OCI-LY7 (cell line): ENCODE measurements at regions not wholly inside any gene's neighbourhood (a gene's known extent, or its start where the extent isn't known, plus 50 kb on each side); places are given as distances from the start of the nearest gene placed in this dataset.

Source experiments
- BruUV-seq: library from RNA; stranded (reverse); fragments of 400-500 nt; replicated peaks from 2 replicates; lab custom pipeline; 2021; lab: Mats Ljungman, UMichigan
- CTCF ChIA-PET: fragments of 300-600 bp; sonication (Branson Sonifier 250); formaldehyde crosslinking; loops from one replicate; lab custom pipeline; 2022; ENCODE audit warnings: antibody characterized with exemption; ENCODE audit not compliant: unreplicated experiment; lab: Charles Lee
- POLR2A ChIA-PET: fragments of 300-600 bp; sonication (Branson Sonifier 250); formaldehyde crosslinking; loops from one replicate; lab custom pipeline; 2022; ENCODE audit warnings: antibody characterized with exemption; lab: Charles Lee
- DNase-seq: peaks from one replicate; pipeline ENCODE4 v3.0.0-alpha.2; 2015; ENCODE audit warnings: low spot score
- H2AFZ ChIP-seq: fragments of 200-600 bp; sonication (generic), shearing (Covaris generic); 2 replicates; pipeline ENCODE4 v1.6.1; 2014; ENCODE audit warnings: mild to moderate bottlenecking, antibody characterized with exemption, low read length, moderate library complexity
- H3K27ac ChIP-seq: fragments of 200-600 bp; sonication (generic); 2 replicates; pipeline ENCODE4 v1.5.1; 2014; ENCODE audit warnings: mixed run types, low read depth, mild to moderate bottlenecking, moderate library complexity, low read length, inconsistent platforms; ENCODE audit not compliant: poor library complexity, severe bottlenecking
- H3K36me3 ChIP-seq: fragments of 200-600 bp; sonication (generic); 2 replicates; pipeline ENCODE4 v1.6.1; 2014; ENCODE audit warnings: mild to moderate bottlenecking, antibody characterized with exemption, low read length, moderate library complexity, mixed read lengths; ENCODE audit not compliant: insufficient read depth
- H3K4me1 ChIP-seq: fragments of 200-600 bp; sonication (generic); 2 replicates; pipeline ENCODE4 v1.5.1; 2014; ENCODE audit warnings: mild to moderate bottlenecking, low read length; ENCODE audit not compliant: insufficient read depth, poor library complexity, severe bottlenecking
- H3K4me2 ChIP-seq: fragments of 200-600 bp; sonication (generic); 2 replicates; pipeline ENCODE4 v1.6.1; 2014; ENCODE audit warnings: mild to moderate bottlenecking, low read length
- H3K4me3 ChIP-seq: fragments of 200-600 bp; sonication (generic); 2 replicates; pipeline ENCODE4 v1.5.1; 2014; ENCODE audit warnings: mild to moderate bottlenecking, low read depth, low read length; ENCODE audit not compliant: poor library complexity, severe bottlenecking
- H3K79me2 ChIP-seq: fragments of 200-600 bp; sonication (generic); 2 replicates; pipeline ENCODE4 v1.6.1; 2016; ENCODE audit warnings: low read depth, mild to moderate bottlenecking, low read length, moderate library complexity, mixed read lengths; ENCODE audit not compliant: insufficient read depth
- H3K9me2 ChIP-seq: fragments of 200-600 bp; sonication (generic); 2 replicates; pipeline ENCODE4 v1.6.1; 2016; ENCODE audit warnings: mild to moderate bottlenecking, low read length, mixed read lengths; ENCODE audit not compliant: insufficient read depth
- H3K9me3 ChIP-seq: fragments of 200-600 bp; sonication (generic); 2 replicates; pipeline ENCODE4 v1.6.1; 2014; ENCODE audit warnings: mild to moderate bottlenecking, mixed run types, low read length, mixed read lengths
- H4K20me1 ChIP-seq: fragments of 200-600 bp; sonication (generic); 2 replicates; pipeline ENCODE4 v1.6.1; 2014; ENCODE audit warnings: mild to moderate bottlenecking, antibody characterized with exemption, low read length, moderate library complexity, mixed read lengths; ENCODE audit not compliant: insufficient read depth
- CTCF ChIP-seq: fragments of 200-600 bp; sonication (generic); conservative IDR thresholded peaks from 2 replicates; pipeline ENCODE4 v1.5.1; 2014; ENCODE audit warnings: mild to moderate bottlenecking, antibody characterized with exemption, low read length, moderate library complexity, mixed read lengths
- EZH2phosphoT487 ChIP-seq: fragments of 200-600 bp; sonication (generic); IDR thresholded peaks from 2 replicates; pipeline ENCODE4 v1.6.1; 2018; ENCODE audit warnings: low read depth, borderline replicate concordance, mild to moderate bottlenecking, mixed run types, antibody characterized with exemption, low read length, moderate library complexity, mixed read lengths
- intact Hi-C: fragments of 100-400 bp; cut with micrococcal nuclease; formaldehyde crosslinking; loops from one replicate; pipeline ENCODE4 v1.10.0; 2022; ENCODE audit not compliant: unreplicated experiment

GRCh38 chr5:56464935-56465768 lies 232.0 kb upstream of the ANKRD55 start:
- no peaks in the 10 kb centered on the region for H3K36me3 ChIP-seq
- H3K27ac ChIP-seq, result no peak overlapping the region
- POLR2A ChIA-PET, result no interaction called here
- TF ChIP-seq EZH2phosphoT487 (no peak), CTCF (no peak)
- H3K4me2 ChIP-seq, result no peak overlapping the region
- H3K9me2 ChIP-seq, result no peaks in the 10 kb centered on the region
- BruUV-seq, result no TSS peak
- DNase-seq, result no peak
- no peak overlapping the region for H3K4me3 ChIP-seq
- no peaks in the 10 kb centered on the region for H3K4me1 ChIP-seq
- H3K79me2 ChIP-seq, result no peaks in the 10 kb centered on the region
- intact Hi-C loops, result no loop called here
- H3K9me3 ChIP-seq, result no peaks in the 10 kb centered on the region
- no peak overlapping the region for H2AFZ ChIP-seq
- H4K20me1 ChIP-seq, result no peaks in the 10 kb centered on the region
- CTCF ChIA-PET, result no interaction called here

- no peaks in the 10 kb centered on the region for H3K4me1 ChIP-seq
- CTCF ChIA-PET, result no interaction called here
- H3K4me3 ChIP-seq, result no peak overlapping the region
- H3K27ac ChIP-seq, result no peak overlapping the region
- no peak overlapping the region for H2AFZ ChIP-seq
- H3K79me2 ChIP-seq, result no peaks in the 10 kb centered on the region
- H3K4me2 ChIP-seq, result no peak overlapping the region
- POLR2A ChIA-PET, result interaction anchor here (0.5 kb wide), 1 partner anchor 883 kb away, joined by 3 read pairs; no protein-coding TSS in a partner anchor
- no peaks in the 10 kb centered on the region for H3K9me3 ChIP-seq
- H3K9me2 ChIP-seq, result no peaks in the 10 kb centered on the region
- H3K36me3 ChIP-seq, result no peaks in the 10 kb centered on the region
- H4K20me1 ChIP-seq, result no peaks in the 10 kb centered on the region
- TF ChIP-seq EZH2phosphoT487 (no peak), CTCF (no peak)
- intact Hi-C loops, result no loop called here
- DNase-seq, result no peak
- no TSS peak for BruUV-seq
These were observed 230.9 kb upstream of the ANKRD55 start for GRCh38 chr5:56463944-56464571.

- H3K4me3 ChIP-seq, result no peak overlapping the region
- ChIA-PET CTCF (no interaction called here), POLR2A (no interaction called here)
- H3K36me3 ChIP-seq, result no peaks in the 10 kb centered on the region
- H3K27ac ChIP-seq, result no peak overlapping the region
- no peak overlapping the region for H3K4me2 ChIP-seq
- no TSS peak for BruUV-seq
- DNase-seq, result no peak
- H3K79me2 ChIP-seq, result no peaks in the 10 kb centered on the region
- H3K4me1 ChIP-seq, result no peaks in the 10 kb centered on the region
- no peak overlapping the region for H2AFZ ChIP-seq
- intact Hi-C loops, result no loop called here
- no peak for TF ChIP-seq EZH2phosphoT487
- TF ChIP-seq CTCF, result no peak
- H3K9me2 ChIP-seq, result no peaks in the 10 kb centered on the region
- no peaks in the 10 kb centered on the region for H3K9me3 ChIP-seq
- H4K20me1 ChIP-seq, result no peaks in the 10 kb centered on the region
These were observed 228.5 kb upstream of the ANKRD55 start for GRCh38 chr5:56461584-56461983.
